ENCODE measurements at regions not wholly inside any gene's neighbourhood (a gene's known extent, or its start where the extent isn't known, plus 50 kb on each side); places are given as distances from the start of the nearest gene placed in this dataset.
A peak's percentile ranks its signal among the peaks of the same experiment; 100 is the strongest.
"Not testable (repeated sequence)": the region's sequence is repeated elsewhere in the genome, so short reads cannot be mapped to it uniquely, and the experiment has no call there.

- no peak for DNase-seq (ENCODE audit: low read depth)
Measured at GRCh38 chr11:100581318-100581717, 105.8 kb upstream of the ARHGAP42 start.

GRCh38 chr11:100584201-100584985 is 102.7 kb upstream of the ARHGAP42 start:
- no peak for DNase-seq (ENCODE audit: low read depth)

- DNase-seq (ENCODE audit: low read depth), result no peak
Measured at GRCh38 chr11:100585728-100586127, 101.4 kb upstream of the ARHGAP42 start.

GRCh38 chr11:100586361-100587101 is 100.6 kb upstream of the ARHGAP42 start:
- DNase-seq (ENCODE audit: low read depth), result no peak

GRCh38 chr11:100592619-100593260 is 94.3 kb upstream of the ARHGAP42 start:
- no peak for DNase-seq (ENCODE audit: low read depth)

GRCh38 chr11:100593291-100593690 is 93.8 kb upstream of the ARHGAP42 start:
- no peak for DNase-seq (ENCODE audit: low read depth)

- DNase-seq (ENCODE audit: low read depth), result no peak
Measured at GRCh38 chr11:100594320-100594719, 92.8 kb upstream of the ARHGAP42 start.

- no peak for DNase-seq (ENCODE audit: low read depth)
Measured at GRCh38 chr11:100600941-100601340, 86.1 kb upstream of the ARHGAP42 start.

GRCh38 chr11:100602716-100603115 is 84.4 kb upstream of the ARHGAP42 start:
- DNase-seq (ENCODE audit: low read depth), result no peak

- DNase-seq (ENCODE audit: low read depth), result not testable (repeated sequence)
Measured at GRCh38 chr11:100607761-100608160, 79.3 kb upstream of the ARHGAP42 start.

GRCh38 chr11:100612766-100613165 is 74.3 kb upstream of the ARHGAP42 start:
- no peak for DNase-seq (ENCODE audit: low read depth)

- no peak for DNase-seq (ENCODE audit: low read depth)
Measured at GRCh38 chr11:100618914-100619313, 68.2 kb upstream of the ARHGAP42 start.

GRCh38 chr11:100619484-100619883 is 67.6 kb upstream of the ARHGAP42 start:
- no peak for DNase-seq (ENCODE audit: low read depth)

GRCh38 chr11:100622404-100622803 is 64.7 kb upstream of the ARHGAP42 start:
- DNase-seq (ENCODE audit: low read depth), result no peak

- DNase-seq (ENCODE audit: low read depth), result peak; percentile 27
Measured at GRCh38 chr11:100624346-100624745, 62.7 kb upstream of the ARHGAP42 start.

GRCh38 chr11:100625041-100625440 is 62.0 kb upstream of the ARHGAP42 start:
- peak; percentile 8 for DNase-seq (ENCODE audit: low read depth)

- peak; percentile 27 for DNase-seq (ENCODE audit: low read depth)
Measured at GRCh38 chr11:100629671-100630070, 57.4 kb upstream of the ARHGAP42 start.

GRCh38 chr11:100630898-100631297 is 56.2 kb upstream of the ARHGAP42 start:
- peak; percentile 40 for DNase-seq (ENCODE audit: low read depth)

GRCh38 chr11:100631316-100631715 is 55.8 kb upstream of the ARHGAP42 start:
- no peak for DNase-seq (ENCODE audit: low read depth)

GRCh38 chr11:100632941-100633452 is 54.1 kb upstream of the ARHGAP42 start:
- DNase-seq (ENCODE audit: low read depth), result peak; percentile 31

GRCh38 chr11:100635194-100635593 is 51.9 kb upstream of the ARHGAP42 start:
- DNase-seq (ENCODE audit: low read depth), result no peak

- no peak for DNase-seq (ENCODE audit: low read depth)
Measured at GRCh38 chr11:100636536-100636935, 50.6 kb upstream of the ARHGAP42 start.

Data from renal cortical epithelial cell (primary cell).